Progenitor cell of endocrine pancreas (in vitro differentiated cells): ENCODE measurements at regions not wholly inside any gene's neighbourhood (a gene's known extent, or its start where the extent isn't known, plus 50 kb on each side); places are given as distances from the start of the nearest gene placed in this dataset.

Experiments used
- DNase-seq: peaks from one replicate; pipeline ENCODE4 v3.0.0; 2021; ENCODE audit warnings: low spot score; ENCODE audit not compliant: unreplicated experiment
- H3K27ac Mint-ChIP-seq: 2 replicates; pipeline ENCODE4 v1.8.0; 2021; ENCODE audit warnings: mild to moderate bottlenecking, moderate library complexity, mixed read lengths
- H3K27me3 Mint-ChIP-seq: 2 replicates; pipeline ENCODE4 v1.8.0; 2021; ENCODE audit warnings: mixed read lengths
- H3K36me3 Mint-ChIP-seq: 2 replicates; pipeline ENCODE4 v1.8.0; 2022; ENCODE audit warnings: mixed read lengths; ENCODE audit not compliant: insufficient read depth
- H3K4me1 Mint-ChIP-seq: 2 replicates; pipeline ENCODE4 v1.8.0; 2021; ENCODE audit warnings: low read depth, mixed read lengths
- H3K4me3 Mint-ChIP-seq: 2 replicates; pipeline ENCODE4 v1.8.0; 2021; ENCODE audit warnings: low read depth, mild to moderate bottlenecking, moderate library complexity, mixed read lengths
- H3K9me3 Mint-ChIP-seq: 2 replicates; pipeline ENCODE4 v1.8.0; 2021; ENCODE audit warnings: low read depth, mixed read lengths
- CTCF ChIP-seq: fragments of 200-600 bp; sonication (generic); IDR thresholded peaks from one replicate; pipeline ENCODE4 v1.5.0; 2021; ENCODE audit warnings: antibody characterized with exemption, mild to moderate bottlenecking; ENCODE audit not compliant: unreplicated experiment

DNA sequence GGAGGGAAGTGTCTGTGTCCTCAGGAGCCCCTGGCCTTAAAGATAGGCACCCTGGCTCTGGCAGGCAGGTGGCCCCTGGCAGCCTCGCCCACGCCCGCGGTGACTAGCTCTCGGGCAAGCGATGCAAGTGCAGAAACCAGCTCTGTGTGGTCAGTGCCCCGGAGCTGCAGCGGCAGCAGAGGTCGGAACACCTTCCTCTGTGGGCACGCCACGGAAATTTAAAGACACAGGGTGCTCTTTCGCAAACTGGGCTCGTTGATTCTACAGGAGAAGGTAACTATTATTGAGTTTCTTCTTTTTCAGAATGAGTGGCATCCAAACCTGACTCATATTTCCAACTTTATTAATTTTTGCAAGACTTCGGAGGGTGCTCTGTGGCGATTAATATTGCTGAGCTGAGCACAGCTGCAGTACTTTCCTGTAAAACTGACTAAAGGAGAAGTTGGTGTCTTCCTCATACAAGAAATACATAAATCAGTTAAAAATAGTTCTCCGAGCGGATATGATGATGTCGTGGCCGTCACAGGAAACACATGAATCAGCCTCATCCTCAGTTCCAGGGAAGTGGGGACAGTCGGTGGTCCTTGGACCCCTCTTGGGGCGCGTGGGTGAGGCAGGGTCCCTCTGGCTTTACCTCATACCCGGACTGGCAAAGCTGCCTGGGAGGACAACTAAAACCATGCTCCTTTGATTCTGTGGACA is 120.2 kb downstream of the METRNL start:
- no peaks in the 10 kb centered on the region for H3K27me3 Mint-ChIP-seq
- DNase-seq, result no peak
- H3K4me1 Mint-ChIP-seq, result peaks cover 2% of the 10 kb centered on the region
- no peak overlapping the region for H3K4me3 Mint-ChIP-seq
- H3K27ac Mint-ChIP-seq, result no peak overlapping the region
- peaks cover 5% of the 10 kb centered on the region for H3K9me3 Mint-ChIP-seq
- H3K36me3 Mint-ChIP-seq, result no peaks in the 10 kb centered on the region
- no peak for TF ChIP-seq CTCF

GRCh38 chr17:83200231-83200699 is 120.9 kb downstream of the METRNL start:
- TF ChIP-seq CTCF, result no peak
- H3K4me3 Mint-ChIP-seq, result no peak overlapping the region
- DNase-seq, result no peak
- H3K4me1 Mint-ChIP-seq, result peaks cover 2% of the 10 kb centered on the region
- no peaks in the 10 kb centered on the region for H3K27me3 Mint-ChIP-seq
- H3K9me3 Mint-ChIP-seq, result peaks cover 5% of the 10 kb centered on the region
- H3K27ac Mint-ChIP-seq, result no peak overlapping the region
- no peaks in the 10 kb centered on the region for H3K36me3 Mint-ChIP-seq

DNA sequence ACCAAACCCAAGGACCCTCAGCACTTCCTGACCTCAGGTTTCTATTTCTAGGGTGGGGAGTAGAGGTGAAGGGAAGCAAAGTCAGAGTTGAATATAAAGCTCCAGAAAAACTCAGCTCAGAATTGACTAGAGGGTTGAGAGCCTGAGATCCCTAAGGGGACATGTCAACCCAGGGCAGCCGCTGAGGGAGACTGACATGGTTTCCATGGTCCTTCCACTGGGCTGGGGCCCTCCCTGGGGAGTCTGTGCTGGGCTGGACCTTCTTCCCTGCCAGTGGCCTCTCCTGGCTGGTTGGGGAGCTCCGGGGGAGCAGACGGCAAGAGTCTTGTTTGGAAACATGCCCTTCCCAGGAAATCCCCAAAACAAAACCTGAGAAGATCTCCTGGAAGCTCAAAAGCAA is 121.3 kb downstream of the METRNL start:
- no peak for DNase-seq
- TF ChIP-seq CTCF, result no peak
- no peak overlapping the region for H3K27ac Mint-ChIP-seq
- peaks cover 5% of the 10 kb centered on the region for H3K9me3 Mint-ChIP-seq
- H3K27me3 Mint-ChIP-seq, result no peaks in the 10 kb centered on the region
- no peaks in the 10 kb centered on the region for H3K36me3 Mint-ChIP-seq
- H3K4me3 Mint-ChIP-seq, result no peak overlapping the region
- H3K4me1 Mint-ChIP-seq, result peaks cover 2% of the 10 kb centered on the region

- peaks cover 5% of the 10 kb centered on the region for H3K9me3 Mint-ChIP-seq
- no peak for TF ChIP-seq CTCF
- H3K27me3 Mint-ChIP-seq, result no peaks in the 10 kb centered on the region
- H3K4me3 Mint-ChIP-seq, result no peak overlapping the region
- H3K27ac Mint-ChIP-seq, result peak overlapping the region; percentile 33
- H3K36me3 Mint-ChIP-seq, result no peaks in the 10 kb centered on the region
- H3K4me1 Mint-ChIP-seq, result peaks cover 2% of the 10 kb centered on the region
- DNase-seq, result no peak
These were observed 122.0 kb downstream of the METRNL start for GRCh38 chr17:83201206-83202001.

GRCh38 chr17:83202002-83203000 is 122.9 kb downstream of the METRNL start:
- peaks cover 5% of the 10 kb centered on the region for H3K9me3 Mint-ChIP-seq
- no peak for TF ChIP-seq CTCF
- H3K4me1 Mint-ChIP-seq, result peaks cover 2% of the 10 kb centered on the region
- DNase-seq, result no peak
- no peak overlapping the region for H3K27ac Mint-ChIP-seq
- H3K4me3 Mint-ChIP-seq, result no peak overlapping the region
- no peaks in the 10 kb centered on the region for H3K27me3 Mint-ChIP-seq
- H3K36me3 Mint-ChIP-seq, result no peaks in the 10 kb centered on the region
